B cell (primary cell): ENCODE measurements at regions not wholly inside any gene's neighbourhood (a gene's known extent, or its start where the extent isn't known, plus 50 kb on each side); places are given as distances from the start of the nearest gene placed in this dataset.

Experiments used
- ATAC-seq: fragments of 200-7000 bp; cut with Tn5 transposase; one replicate; pipeline ENCODE4 v1.10.0; 2021; ENCODE audit warnings: low read depth, mild to moderate bottlenecking, moderate number of reproducible peaks, moderate library complexity
- CTCF ChIA-PET: fragments of 350-600 bp; sonication (Branson Sonifier 250); formaldehyde crosslinking; loops from one replicate; lab custom pipeline; 2021; ENCODE audit warnings: antibody characterized with exemption, inconsistent platforms; lab: Charles Lee
- POLR2A ChIA-PET: fragments of 350-600 bp; sonication (Branson Sonifier 250); formaldehyde crosslinking; loops from one replicate; lab custom pipeline; 2021; ENCODE audit warnings: antibody characterized with exemption; lab: Charles Lee
- DNase-seq: peaks from one replicate; pipeline ENCODE4 v3.0.0; 2013
- H2AFZ ChIP-seq: 2 replicates; pipeline ENCODE4 v1.6.1; 2012; ENCODE audit warnings: mild to moderate bottlenecking, low read depth, low read length; ENCODE audit not compliant: insufficient read depth, poor library complexity, severe bottlenecking
- H3K27ac ChIP-seq, 2 donors: 1 replicate in 1 of 2; 2 replicates in 1 of 2; pipeline ENCODE4 v1.5.1; 2012 to 2013; ENCODE audit warnings: low read length in 2 of 2, mild to moderate bottlenecking in 2 of 2, moderate library complexity in 1 of 2
- H3K27me3 ChIP-seq, 4 experiments: fragments of 200-600 bp in 1 of 4; sonication (generic) in 1 of 4; replicated peaks in 1 of 4; 1 replicate in 2 of 4; 2 replicates in 2 of 4; pipeline versions ENCODE4 v1.6.1 to v1.7.0; 2013 to 2016; ENCODE audit warnings: low read length in 3 of 4, mild to moderate bottlenecking in 2 of 4, mixed read lengths in 1 of 4, moderate library complexity in 1 of 4; ENCODE audit not compliant: insufficient read depth in 4 of 4, control insufficient read depth in 3 of 4; ENCODE audit errors: control extremely low read depth in 1 of 4
- H3K36me3 ChIP-seq, 2 experiments: replicated peaks in 1 of 2; 1 replicate in 1 of 2; 2 replicates in 1 of 2; pipeline versions ENCODE4 v1.6.1 to v1.7.1; 2013; ENCODE audit warnings: low read length in 1 of 2; ENCODE audit not compliant: insufficient read depth in 2 of 2, control insufficient read depth in 1 of 2; ENCODE audit errors: control extremely low read depth in 1 of 2, extremely low read depth in 1 of 2
- H3K4me1 ChIP-seq, 2 donors: fragments of 200-600 bp in 1 of 2; sonication (generic) in 1 of 2; 1 replicate in 1 of 2; 2 replicates in 1 of 2; pipeline versions ENCODE4 v1.5.1 to v1.6.1; 2013 to 2017; ENCODE audit warnings: low read length in 2 of 2; ENCODE audit not compliant: control insufficient read depth in 2 of 2, insufficient read depth in 2 of 2
- H3K4me2 ChIP-seq: replicated peaks from 2 replicates; pipeline ENCODE3; 2012; ENCODE audit warnings: mild to moderate bottlenecking, low read depth, low read length; ENCODE audit not compliant: poor library complexity, severe bottlenecking
- H3K4me3 ChIP-seq, 5 experiments: fragments of 200-600 bp in 1 of 5; sonication (generic) in 1 of 5; 1 replicate in 3 of 5; 2 replicates in 2 of 5; pipeline versions ENCODE4 v1.5.1 to v1.7.0; 2011 to 2016; ENCODE audit warnings: low read length in 4 of 5, mild to moderate bottlenecking in 4 of 5, low read depth in 2 of 5, control low read depth in 1 of 5, moderate library complexity in 1 of 5; ENCODE audit not compliant: insufficient read depth in 1 of 5; ENCODE audit errors: control extremely low read depth in 1 of 5, extremely low read depth in 1 of 5
- H3K79me2 ChIP-seq: fragments of 200-600 bp; sonication (generic); one replicate; pipeline ENCODE4 v1.6.0; 2016; ENCODE audit warnings: low read length; ENCODE audit not compliant: control insufficient read depth, insufficient read depth
- H3K9ac ChIP-seq: fragments of 200-600 bp; sonication (generic); 2 replicates; pipeline ENCODE4 v1.6.1; 2017; ENCODE audit warnings: mild to moderate bottlenecking, low read length, moderate library complexity
- H3K9me3 ChIP-seq, 3 donors: one replicate each; pipeline versions ENCODE4 v1.6.1 to v1.7.1; 2013; ENCODE audit warnings: low read length in 2 of 3; ENCODE audit not compliant: control insufficient read depth in 2 of 3, insufficient read depth in 1 of 3; ENCODE audit errors: control extremely low read depth in 1 of 3
- H4K20me1 ChIP-seq: 2 replicates; pipeline ENCODE4 v1.6.0; 2012; ENCODE audit warnings: mild to moderate bottlenecking, low read length; ENCODE audit not compliant: insufficient read depth, control insufficient read depth, poor library complexity, severe bottlenecking
- H3K27ac Mint-ChIP-seq: one replicate; pipeline ENCODE4 v1.8.0; 2021; ENCODE audit warnings: mixed read lengths
- H3K27me3 Mint-ChIP-seq: one replicate; pipeline ENCODE4 v1.8.0; 2021; ENCODE audit warnings: mixed read lengths
- H3K4me1 Mint-ChIP-seq: one replicate; pipeline ENCODE4 v1.8.0; 2021; ENCODE audit warnings: mixed read lengths
- H3K4me3 Mint-ChIP-seq: one replicate; pipeline ENCODE4 v1.8.0; 2021; ENCODE audit warnings: mixed read lengths
- H3K9me3 Mint-ChIP-seq: one replicate; pipeline ENCODE4 v1.8.0; 2022; ENCODE audit warnings: mixed read lengths; ENCODE audit not compliant: insufficient read depth
- EZH2 ChIP-seq: IDR thresholded peaks from 2 replicates; pipeline ENCODE4 v1.6.1; 2012; ENCODE audit warnings: borderline replicate concordance, low read depth, mild to moderate bottlenecking, moderate library complexity, low read length; ENCODE audit not compliant: insufficient read depth, poor library complexity, severe bottlenecking
- WGBS: methylation state at CpG from one replicate; pipeline ENCODE4 v1.1.5; 2013; ENCODE audit warnings: missing lambda C conversion rate; ENCODE audit not compliant: insufficient coverage; 5-methylcytosine and 5-hydroxymethylcytosine counted together
- intact Hi-C: fragments of 100-400 bp; cut with micrococcal nuclease; formaldehyde crosslinking; loops from one replicate; pipeline ENCODE4 v1.10.0; 2022
- TF ChIP-seq, protein P1 (sequence below): fragments of 200-600 bp; IDR thresholded peaks from one replicate; pipeline ENCODE4 v1.8.0; 2022; ENCODE audit warnings: antibody characterized with exemption, mild to moderate bottlenecking

DNA sequence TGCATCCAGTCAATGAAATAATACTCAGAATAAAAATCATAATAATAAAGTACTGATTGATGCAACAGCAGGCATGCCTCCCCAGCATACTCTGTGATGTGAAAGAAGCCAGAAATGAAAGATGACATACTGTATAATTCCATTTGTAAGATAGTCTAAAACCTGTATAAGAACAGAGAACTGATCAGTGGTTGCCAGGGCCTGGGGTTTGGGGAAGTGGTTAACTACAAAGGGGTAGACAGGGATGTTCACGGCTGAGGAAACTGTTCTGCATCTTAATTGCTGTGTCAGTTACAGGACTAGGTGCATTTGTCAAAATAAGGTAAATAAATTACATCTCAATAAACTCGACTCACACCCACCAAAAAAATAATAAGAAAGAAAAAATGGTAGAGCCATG, 81.3 kb upstream of the BMP2 start:
- Mint-ChIP-seq H3K4me1 (no peaks in the 10 kb centered on the region), H3K9me3 (no peaks in the 10 kb centered on the region), H3K27ac (no peak overlapping the region), H3K4me3 (no peak overlapping the region), H3K27me3 (no peaks in the 10 kb centered on the region)
- ATAC-seq (no peak), DNase-seq (no peak)
- Histone ChIP-seq H3K36me3 (no peaks in the 10 kb centered on the region), H2AFZ (no peak overlapping the region), H3K27me3 (no peaks in the 10 kb centered on the region), H3K27ac (no peak overlapping the region), H3K79me2 (no peaks in the 10 kb centered on the region), H3K4me3 (no peak overlapping the region), H3K4me2 (no peak overlapping the region), H3K9me3 (no peaks in the 10 kb centered on the region), H3K4me1 (no peaks in the 10 kb centered on the region), H3K9ac (no peak overlapping the region), H4K20me1 (no peaks in the 10 kb centered on the region)
- TF ChIP-seq, protein P1, sequence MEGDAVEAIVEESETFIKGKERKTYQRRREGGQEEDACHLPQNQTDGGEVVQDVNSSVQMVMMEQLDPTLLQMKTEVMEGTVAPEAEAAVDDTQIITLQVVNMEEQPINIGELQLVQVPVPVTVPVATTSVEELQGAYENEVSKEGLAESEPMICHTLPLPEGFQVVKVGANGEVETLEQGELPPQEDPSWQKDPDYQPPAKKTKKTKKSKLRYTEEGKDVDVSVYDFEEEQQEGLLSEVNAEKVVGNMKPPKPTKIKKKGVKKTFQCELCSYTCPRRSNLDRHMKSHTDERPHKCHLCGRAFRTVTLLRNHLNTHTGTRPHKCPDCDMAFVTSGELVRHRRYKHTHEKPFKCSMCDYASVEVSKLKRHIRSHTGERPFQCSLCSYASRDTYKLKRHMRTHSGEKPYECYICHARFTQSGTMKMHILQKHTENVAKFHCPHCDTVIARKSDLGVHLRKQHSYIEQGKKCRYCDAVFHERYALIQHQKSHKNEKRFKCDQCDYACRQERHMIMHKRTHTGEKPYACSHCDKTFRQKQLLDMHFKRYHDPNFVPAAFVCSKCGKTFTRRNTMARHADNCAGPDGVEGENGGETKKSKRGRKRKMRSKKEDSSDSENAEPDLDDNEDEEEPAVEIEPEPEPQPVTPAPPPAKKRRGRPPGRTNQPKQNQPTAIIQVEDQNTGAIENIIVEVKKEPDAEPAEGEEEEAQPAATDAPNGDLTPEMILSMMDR = no peak
- no peak for TF ChIP-seq EZH2
- intact Hi-C loops = no loop called here
- ChIA-PET POLR2A (no interaction called here), CTCF (no interaction called here)
- WGBS = no CpG with 5 or more reads among the region's 2 CpGs

GRCh38 chr20:6685626-6686025, 81.9 kb upstream of the BMP2 start:
- Histone ChIP-seq H3K79me2 (no peaks in the 10 kb centered on the region), H3K36me3 (no peaks in the 10 kb centered on the region), H3K4me2 (no peak overlapping the region), H3K9ac (no peak overlapping the region), H3K4me1 (no peaks in the 10 kb centered on the region), H3K27me3 (no peaks in the 10 kb centered on the region), H2AFZ (no peak overlapping the region), H3K9me3 (no peaks in the 10 kb centered on the region), H3K4me3 (no peak overlapping the region), H3K27ac (no peak overlapping the region), H4K20me1 (no peaks in the 10 kb centered on the region)
- H3K27me3 Mint-ChIP-seq = no peaks in the 10 kb centered on the region
- H3K4me1 Mint-ChIP-seq = no peaks in the 10 kb centered on the region
- H3K27ac Mint-ChIP-seq = no peak overlapping the region
- ATAC-seq (no peak), DNase-seq (no peak)
- intact Hi-C loops = no loop called here
- H3K9me3 Mint-ChIP-seq = no peaks in the 10 kb centered on the region
- no peak overlapping the region for H3K4me3 Mint-ChIP-seq
- TF ChIP-seq, protein P1 = no peak
- TF ChIP-seq EZH2 = no peak
- ChIA-PET POLR2A (no interaction called here), CTCF (no interaction called here)
- 100% methylated on average over 2 of the region's 4 CpGs for WGBS
